GM12878 (cell line): ENCODE measurements at regions not wholly inside any gene's neighbourhood (a gene's known extent, or its start where the extent isn't known, plus 50 kb on each side); places are given as distances from the start of the nearest gene placed in this dataset.

Source experiments
- CREM ChIP-seq: IDR thresholded peaks from 2 replicates; pipeline ENCODE4 v1.6.1; 2014; ENCODE audit warnings: antibody characterized with exemption, low read depth
- CTCF ChIP-seq, 3 experiments: IDR thresholded peaks in 2 of 3; conservative IDR thresholded peaks in 1 of 3; 2 replicates each; pipeline ENCODE4 v1.5.1; 2011; ENCODE audit warnings: low read depth in 3 of 3, low read length in 3 of 3, mild to moderate bottlenecking in 3 of 3, control low read depth in 2 of 3, moderate library complexity in 2 of 3, inconsistent platforms in 1 of 3, mixed read lengths in 1 of 3; ENCODE audit not compliant: control insufficient read depth in 2 of 3, insufficient read depth in 1 of 3; ENCODE audit errors: extremely low read depth in 1 of 3
- EZH2 ChIP-seq: IDR thresholded peaks from 2 replicates; pipeline ENCODE4 v1.6.1; 2012; ENCODE audit warnings: low read depth, mild to moderate bottlenecking, control low read depth, inconsistent platforms, low read length, borderline replicate concordance; ENCODE audit not compliant: control insufficient read depth
- HDAC2 ChIP-seq: fragments of 200-600 bp; sonication (generic); IDR thresholded peaks from 2 replicates; pipeline ENCODE4 v1.6.1; 2017
- PBX3 ChIP-seq: IDR thresholded peaks from 2 replicates; pipeline ENCODE4 v1.6.1; 2011; ENCODE audit warnings: mild to moderate bottlenecking, low read depth, low read length, moderate library complexity; ENCODE audit not compliant: insufficient replicate concordance
- POLR2A ChIP-seq: IDR thresholded peaks from 2 replicates; pipeline ENCODE4 v1.6.1; 2011; ENCODE audit warnings: low read depth, mild to moderate bottlenecking, low read length
- USF1 ChIP-seq: IDR thresholded peaks from 2 replicates; pipeline ENCODE4 v1.6.1; 2011; ENCODE audit warnings: borderline replicate concordance, low read depth, mild to moderate bottlenecking, moderate library complexity, mixed read lengths, low read length; ENCODE audit not compliant: insufficient read depth; ENCODE audit errors: extremely low read length
- USF2 ChIP-seq: IDR thresholded peaks from 2 replicates; pipeline ENCODE4 v1.6.1; 2011; ENCODE audit warnings: low read depth, low read length, improper control_type of control experiment, borderline replicate concordance

- no peak for TF ChIP-seq EZH2
- no peak for TF ChIP-seq POLR2A
- TF ChIP-seq CTCF (IDR thresholded peaks at IDR 0.05 in 2 of 3, conservative IDR thresholded peaks at IDR 0.05 in 1 of 3; ENCODE audit: control insufficient read depth in 2 of 3, extremely low read depth in 1 of 3, insufficient read depth in 1 of 3, low read depth in 3 of 3, low read length in 3 of 3), result no peak
- no peak for TF ChIP-seq USF2
- TF ChIP-seq USF1, result no peak
- no peak for TF ChIP-seq PBX3
- TF ChIP-seq HDAC2, result no peak
- no peak for TF ChIP-seq CREM
These were observed 319.4 kb upstream of the RASGRP1 start for GRCh38 chr15:38883987-38884386.
